GM12878 (cell line): ENCODE measurements at regions not wholly inside any gene's neighbourhood (a gene's known extent, or its start where the extent isn't known, plus 50 kb on each side); places are given as distances from the start of the nearest gene placed in this dataset.

ENCODE experiments used
- ATAC-seq: fragments of 200-7000 bp; cut with Tn5 transposase; 3 replicates; pipeline ENCODE4 v1.9.1; 2020; ENCODE audit warnings: mild to moderate bottlenecking, moderate library complexity
- BruUV-seq: library from RNA; stranded (reverse); fragments of 400-500 nt; replicated peaks from 2 replicates; lab custom pipeline; 2021; lab: Mats Ljungman, UMichigan
- CTCF ChIA-PET: fragments of 300-600 bp; sonication (Branson Sonifier 250); formaldehyde crosslinking; extraction: SDS; loops from one replicate; lab custom pipeline; 2021; ENCODE audit warnings: inconsistent platforms; lab: Yijun Ruan, JAX
- POLR2A ChIA-PET: fragments of 350-600 bp; formaldehyde crosslinking; extraction: SDS; loops from one replicate; lab custom pipeline; 2021; ENCODE audit warnings: inconsistent platforms; lab: Charles Lee
- RAD21 ChIA-PET: fragments of 300-600 bp; sonication (Branson Sonifier 250); formaldehyde crosslinking; loops from one replicate; lab custom pipeline; 2023; ENCODE audit warnings: antibody characterized with exemption; ENCODE audit not compliant: unreplicated experiment; lab: Charles Lee
- SMC1A ChIA-PET: fragments of 300-600 bp; sonication (Branson Sonifier 250); formaldehyde crosslinking; loops from one replicate; lab custom pipeline; 2023; ENCODE audit not compliant: unreplicated experiment, uncharacterized antibody; lab: Charles Lee
- DNase-seq: peaks from one replicate; pipeline ENCODE4 v3.0.0-alpha.2; 2011; ENCODE audit warnings: low read depth, low spot score
- FAIRE-seq: peaks from 3 replicates; lab custom pipeline; 2011; peaks lifted over from hg19 to GRCh38; lab: Jason Lieb, UNC
- H2AFZ ChIP-seq: 2 replicates; pipeline ENCODE4 v1.6.0; 2011; ENCODE audit warnings: low read depth, low read length, control low read depth; ENCODE audit not compliant: control insufficient read depth
- H3K27ac ChIP-seq: 2 replicates; pipeline ENCODE4 v1.5.1; 2011; ENCODE audit warnings: control low read depth; ENCODE audit not compliant: control insufficient read depth, insufficient read depth
- H3K27me3 ChIP-seq, 2 experiments: replicated peaks in 1 of 2; 2 replicates each; pipeline versions ENCODE4 v1.6.0 to v1.6.1; 2011; ENCODE audit warnings: low read length in 1 of 2; ENCODE audit not compliant: control insufficient read depth in 2 of 2, insufficient read depth in 2 of 2
- H3K36me3 ChIP-seq, 2 experiments: 2 replicates each; pipeline ENCODE4 v1.5.1; 2011; ENCODE audit warnings: low read length in 1 of 2; ENCODE audit not compliant: control insufficient read depth in 2 of 2, insufficient read depth in 2 of 2
- H3K4me1 ChIP-seq: 2 replicates; pipeline ENCODE4 v1.6.1; 2011; ENCODE audit warnings: mild to moderate bottlenecking, low read length, moderate library complexity, mixed read lengths; ENCODE audit not compliant: control insufficient read depth, insufficient read depth
- H3K4me2 ChIP-seq: 2 replicates; pipeline ENCODE4 v1.6.0; 2011; ENCODE audit warnings: control low read depth; ENCODE audit not compliant: control insufficient read depth, insufficient read depth
- H3K4me3 ChIP-seq: fragments of 200-600 bp; sonication (generic); 2 replicates; pipeline ENCODE4 v1.5.1; 2016
- H3K79me2 ChIP-seq: 2 replicates; pipeline ENCODE4 v1.6.0; 2011; ENCODE audit warnings: low read length; ENCODE audit not compliant: control insufficient read depth, insufficient read depth
- H3K9ac ChIP-seq: 2 replicates; pipeline ENCODE4 v1.8.0; 2011; ENCODE audit warnings: low read length, control low read depth, mixed read lengths; ENCODE audit not compliant: control insufficient read depth, insufficient read depth
- H3K9me3 ChIP-seq: replicated peaks from 3 replicates; pipeline ENCODE4 v1.5.1; 2011; ENCODE audit warnings: mild to moderate bottlenecking, low read length; ENCODE audit not compliant: control insufficient read depth, insufficient read depth
- H4K20me1 ChIP-seq: 2 replicates; pipeline ENCODE4 v1.6.0; 2011; ENCODE audit not compliant: control insufficient read depth, insufficient read depth
- BMI1 ChIP-seq: fragments of 450-650 bp; IDR thresholded peaks from 2 replicates; pipeline ENCODE4 v1.6.1; 2016; ENCODE audit warnings: mild to moderate bottlenecking, moderate library complexity, borderline replicate concordance
- NFXL1 ChIP-seq: fragments of 450-650 bp; IDR thresholded peaks from 2 replicates; pipeline ENCODE4 v1.6.1; 2017; ENCODE audit warnings: antibody characterized with exemption, mild to moderate bottlenecking, borderline replicate concordance
- NFYA ChIP-seq: IDR thresholded peaks from 2 replicates; pipeline ENCODE4 v1.6.1; 2011; ENCODE audit warnings: low read depth, mild to moderate bottlenecking, low read length, improper control_type of control experiment, borderline replicate concordance
- RCOR1 ChIP-seq: conservative IDR thresholded peaks from 2 replicates; pipeline ENCODE4 v1.6.1; 2012; ENCODE audit warnings: low read depth, low read length, improper control_type of control experiment
- STAT1 ChIP-seq: fragments of 450-650 bp; conservative IDR thresholded peaks from 2 replicates; pipeline ENCODE4 v1.6.1; 2014; ENCODE audit warnings: antibody characterized with exemption, mild to moderate bottlenecking
- ZNF207 ChIP-seq: fragments of 450-650 bp; IDR thresholded peaks from 2 replicates; pipeline ENCODE4 v1.6.1; 2014; ENCODE audit warnings: antibody characterized with exemption, mild to moderate bottlenecking, borderline replicate concordance
- in situ Hi-C: fragments of 300-500 bp; cut with MboI; formaldehyde crosslinking; loops from 9 replicates; pipeline ENCODE4 v1.14.3; 2018; ENCODE audit warnings: mixed read lengths
- intact Hi-C: fragments of 100-400 bp; cut with micrococcal nuclease; formaldehyde crosslinking; loops from one replicate; pipeline ENCODE4 v1.14.2; 2022; ENCODE audit not compliant: unreplicated experiment
- TF ChIP-seq, protein P1 (sequence below): fragments of 450-650 bp; formaldehyde crosslinking; IDR thresholded peaks from 2 replicates; pipeline ENCODE4 v1.5.0; 2022; ENCODE audit warnings: mild to moderate bottlenecking, missing genetic modification characterization
- TF ChIP-seq, protein P2 (sequence below): IDR thresholded peaks from 2 replicates; pipeline ENCODE4 v1.6.1; 2011; ENCODE audit warnings: low read depth, low read length, improper control_type of control experiment, borderline replicate concordance
- TF ChIP-seq, protein P3 (sequence below): fragments of 450-650 bp; IDR thresholded peaks from 2 replicates; pipeline ENCODE4 v1.6.1; 2018; ENCODE audit warnings: borderline replicate concordance, mild to moderate bottlenecking; ENCODE audit not compliant: partially characterized antibody
- TF ChIP-seq, protein P4 (sequence below): IDR thresholded peaks from 2 replicates; pipeline ENCODE4 v1.6.1; 2012; ENCODE audit warnings: improper control_type of control experiment, low read depth, low read length; ENCODE audit not compliant: insufficient replicate concordance
- TF ChIP-seq, protein P5 (sequence below): IDR thresholded peaks from 2 replicates; pipeline ENCODE4 v1.6.1; 2011; ENCODE audit warnings: borderline replicate concordance, low read depth, mild to moderate bottlenecking, moderate library complexity, mixed read lengths, low read length; ENCODE audit not compliant: insufficient read depth; ENCODE audit errors: extremely low read length

DNA sequence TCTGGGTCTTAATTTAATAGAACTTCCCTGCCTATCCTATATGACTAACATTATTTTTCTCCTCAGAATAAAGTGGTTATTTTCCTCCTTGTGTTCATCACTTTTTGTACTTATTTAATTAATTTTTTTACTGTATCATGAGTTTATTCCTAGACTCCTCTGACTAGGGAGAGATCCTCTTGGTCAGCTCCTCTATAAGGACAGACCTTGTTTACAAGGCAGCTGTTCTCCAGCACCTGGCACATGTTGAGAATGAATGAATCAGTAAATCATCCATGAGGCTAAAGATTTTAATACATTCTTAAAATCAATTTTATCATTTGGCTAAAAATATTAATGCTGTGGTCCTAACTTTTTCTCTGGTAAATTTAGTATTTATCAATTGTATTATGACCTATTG is 139.8 kb downstream of the NUDT12 start:
- DNase-seq, result no peak
- ChIA-PET CTCF (interaction anchor here (1.7 kb wide), 1 partner anchor 53 kb away, joined by 4 read pairs; no protein-coding TSS in a partner anchor), SMC1A (no interaction called here), RAD21 (no interaction called here), POLR2A (no interaction called here)
- Histone ChIP-seq H3K79me2 (no peaks in the 10 kb centered on the region), H3K9ac (no peak overlapping the region), H4K20me1 (no peaks in the 10 kb centered on the region), H3K27ac (no peak overlapping the region), H3K4me3 (no peak overlapping the region), H2AFZ (no peak overlapping the region), H3K36me3 (no peaks in the 10 kb centered on the region), H3K4me1 (no peaks in the 10 kb centered on the region), H3K4me2 (no peak overlapping the region), H3K27me3 (no peaks in the 10 kb centered on the region), H3K9me3 (no peaks in the 10 kb centered on the region)
- FAIRE-seq, result no peak
- TF ChIP-seq NFXL1, result no peak
- no peak for TF ChIP-seq BMI1
- TF ChIP-seq, protein P1, sequence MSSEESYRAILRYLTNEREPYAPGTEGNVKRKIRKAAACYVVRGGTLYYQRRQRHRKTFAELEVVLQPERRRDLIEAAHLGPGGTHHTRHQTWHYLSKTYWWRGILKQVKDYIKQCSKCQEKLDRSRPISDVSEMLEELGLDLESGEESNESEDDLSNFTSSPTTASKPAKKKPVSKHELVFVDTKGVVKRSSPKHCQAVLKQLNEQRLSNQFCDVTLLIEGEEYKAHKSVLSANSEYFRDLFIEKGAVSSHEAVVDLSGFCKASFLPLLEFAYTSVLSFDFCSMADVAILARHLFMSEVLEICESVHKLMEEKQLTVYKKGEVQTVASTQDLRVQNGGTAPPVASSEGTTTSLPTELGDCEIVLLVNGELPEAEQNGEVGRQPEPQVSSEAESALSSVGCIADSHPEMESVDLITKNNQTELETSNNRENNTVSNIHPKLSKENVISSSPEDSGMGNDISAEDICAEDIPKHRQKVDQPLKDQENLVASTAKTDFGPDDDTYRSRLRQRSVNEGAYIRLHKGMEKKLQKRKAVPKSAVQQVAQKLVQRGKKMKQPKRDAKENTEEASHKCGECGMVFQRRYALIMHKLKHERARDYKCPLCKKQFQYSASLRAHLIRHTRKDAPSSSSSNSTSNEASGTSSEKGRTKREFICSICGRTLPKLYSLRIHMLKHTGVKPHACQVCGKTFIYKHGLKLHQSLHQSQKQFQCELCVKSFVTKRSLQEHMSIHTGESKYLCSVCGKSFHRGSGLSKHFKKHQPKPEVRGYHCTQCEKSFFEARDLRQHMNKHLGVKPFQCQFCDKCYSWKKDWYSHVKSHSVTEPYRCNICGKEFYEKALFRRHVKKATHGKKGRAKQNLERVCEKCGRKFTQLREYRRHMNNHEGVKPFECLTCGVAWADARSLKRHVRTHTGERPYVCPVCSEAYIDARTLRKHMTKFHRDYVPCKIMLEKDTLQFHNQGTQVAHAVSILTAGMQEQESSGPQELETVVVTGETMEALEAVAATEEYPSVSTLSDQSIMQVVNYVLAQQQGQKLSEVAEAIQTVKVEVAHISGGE (CRISPR knock-in tag), result no peak
- TF ChIP-seq NFYA, result no peak
- no peak for TF ChIP-seq RCOR1
- TF ChIP-seq, protein P2, sequence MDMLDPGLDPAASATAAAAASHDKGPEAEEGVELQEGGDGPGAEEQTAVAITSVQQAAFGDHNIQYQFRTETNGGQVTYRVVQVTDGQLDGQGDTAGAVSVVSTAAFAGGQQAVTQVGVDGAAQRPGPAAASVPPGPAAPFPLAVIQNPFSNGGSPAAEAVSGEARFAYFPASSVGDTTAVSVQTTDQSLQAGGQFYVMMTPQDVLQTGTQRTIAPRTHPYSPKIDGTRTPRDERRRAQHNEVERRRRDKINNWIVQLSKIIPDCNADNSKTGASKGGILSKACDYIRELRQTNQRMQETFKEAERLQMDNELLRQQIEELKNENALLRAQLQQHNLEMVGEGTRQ, result no peak
- TF ChIP-seq, protein P3, sequence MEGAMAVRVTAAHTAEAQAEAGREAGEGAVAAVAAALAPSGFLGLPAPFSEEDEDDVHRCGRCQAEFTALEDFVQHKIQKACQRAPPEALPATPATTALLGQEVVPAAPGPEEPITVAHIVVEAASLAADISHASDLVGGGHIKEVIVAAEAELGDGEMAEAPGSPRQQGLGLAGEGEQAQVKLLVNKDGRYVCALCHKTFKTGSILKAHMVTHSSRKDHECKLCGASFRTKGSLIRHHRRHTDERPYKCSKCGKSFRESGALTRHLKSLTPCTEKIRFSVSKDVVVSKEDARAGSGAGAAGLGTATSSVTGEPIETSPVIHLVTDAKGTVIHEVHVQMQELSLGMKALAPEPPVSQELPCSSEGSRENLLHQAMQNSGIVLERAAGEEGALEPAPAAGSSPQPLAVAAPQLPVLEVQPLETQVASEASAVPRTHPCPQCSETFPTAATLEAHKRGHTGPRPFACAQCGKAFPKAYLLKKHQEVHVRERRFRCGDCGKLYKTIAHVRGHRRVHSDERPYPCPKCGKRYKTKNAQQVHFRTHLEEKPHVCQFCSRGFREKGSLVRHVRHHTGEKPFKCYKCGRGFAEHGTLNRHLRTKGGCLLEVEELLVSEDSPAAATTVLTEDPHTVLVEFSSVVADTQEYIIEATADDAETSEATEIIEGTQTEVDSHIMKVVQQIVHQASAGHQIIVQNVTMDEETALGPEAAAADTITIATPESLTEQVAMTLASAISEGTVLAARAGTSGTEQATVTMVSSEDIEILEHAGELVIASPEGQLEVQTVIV, result no peak
- TF ChIP-seq ZNF207, result no peak
- TF ChIP-seq, protein P4, sequence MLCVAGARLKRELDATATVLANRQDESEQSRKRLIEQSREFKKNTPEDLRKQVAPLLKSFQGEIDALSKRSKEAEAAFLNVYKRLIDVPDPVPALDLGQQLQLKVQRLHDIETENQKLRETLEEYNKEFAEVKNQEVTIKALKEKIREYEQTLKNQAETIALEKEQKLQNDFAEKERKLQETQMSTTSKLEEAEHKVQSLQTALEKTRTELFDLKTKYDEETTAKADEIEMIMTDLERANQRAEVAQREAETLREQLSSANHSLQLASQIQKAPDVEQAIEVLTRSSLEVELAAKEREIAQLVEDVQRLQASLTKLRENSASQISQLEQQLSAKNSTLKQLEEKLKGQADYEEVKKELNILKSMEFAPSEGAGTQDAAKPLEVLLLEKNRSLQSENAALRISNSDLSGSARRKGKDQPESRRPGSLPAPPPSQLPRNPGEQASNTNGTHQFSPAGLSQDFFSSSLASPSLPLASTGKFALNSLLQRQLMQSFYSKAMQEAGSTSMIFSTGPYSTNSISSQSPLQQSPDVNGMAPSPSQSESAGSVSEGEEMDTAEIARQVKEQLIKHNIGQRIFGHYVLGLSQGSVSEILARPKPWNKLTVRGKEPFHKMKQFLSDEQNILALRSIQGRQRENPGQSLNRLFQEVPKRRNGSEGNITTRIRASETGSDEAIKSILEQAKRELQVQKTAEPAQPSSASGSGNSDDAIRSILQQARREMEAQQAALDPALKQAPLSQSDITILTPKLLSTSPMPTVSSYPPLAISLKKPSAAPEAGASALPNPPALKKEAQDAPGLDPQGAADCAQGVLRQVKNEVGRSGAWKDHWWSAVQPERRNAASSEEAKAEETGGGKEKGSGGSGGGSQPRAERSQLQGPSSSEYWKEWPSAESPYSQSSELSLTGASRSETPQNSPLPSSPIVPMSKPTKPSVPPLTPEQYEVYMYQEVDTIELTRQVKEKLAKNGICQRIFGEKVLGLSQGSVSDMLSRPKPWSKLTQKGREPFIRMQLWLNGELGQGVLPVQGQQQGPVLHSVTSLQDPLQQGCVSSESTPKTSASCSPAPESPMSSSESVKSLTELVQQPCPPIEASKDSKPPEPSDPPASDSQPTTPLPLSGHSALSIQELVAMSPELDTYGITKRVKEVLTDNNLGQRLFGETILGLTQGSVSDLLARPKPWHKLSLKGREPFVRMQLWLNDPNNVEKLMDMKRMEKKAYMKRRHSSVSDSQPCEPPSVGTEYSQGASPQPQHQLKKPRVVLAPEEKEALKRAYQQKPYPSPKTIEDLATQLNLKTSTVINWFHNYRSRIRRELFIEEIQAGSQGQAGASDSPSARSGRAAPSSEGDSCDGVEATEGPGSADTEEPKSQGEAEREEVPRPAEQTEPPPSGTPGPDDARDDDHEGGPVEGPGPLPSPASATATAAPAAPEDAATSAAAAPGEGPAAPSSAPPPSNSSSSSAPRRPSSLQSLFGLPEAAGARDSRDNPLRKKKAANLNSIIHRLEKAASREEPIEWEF, result no peak
- no peak for TF ChIP-seq STAT1
- TF ChIP-seq, protein P5, sequence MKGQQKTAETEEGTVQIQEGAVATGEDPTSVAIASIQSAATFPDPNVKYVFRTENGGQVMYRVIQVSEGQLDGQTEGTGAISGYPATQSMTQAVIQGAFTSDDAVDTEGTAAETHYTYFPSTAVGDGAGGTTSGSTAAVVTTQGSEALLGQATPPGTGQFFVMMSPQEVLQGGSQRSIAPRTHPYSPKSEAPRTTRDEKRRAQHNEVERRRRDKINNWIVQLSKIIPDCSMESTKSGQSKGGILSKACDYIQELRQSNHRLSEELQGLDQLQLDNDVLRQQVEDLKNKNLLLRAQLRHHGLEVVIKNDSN, result no peak
- in situ Hi-C loops, result no loop called here
- ATAC-seq, result no peak
- no TSS peak for BruUV-seq
- intact Hi-C loops, result no loop called here
